Peyer's patch (tissue), 4 donors: ENCODE measurements at regions not wholly inside any gene's neighbourhood (a gene's known extent, or its start where the extent isn't known, plus 50 kb on each side); places are given as distances from the start of the nearest gene placed in this dataset.

Source experiments
- CTCF ChIP-seq, 6 experiments: fragments of 450-650 bp in 4 of 6; fragments of 200-600 bp in 2 of 6; sonication (generic) in 1 of 6; IDR thresholded peaks; one replicate each; pipeline ENCODE4 v1.5.1; 2017 to 2019; ENCODE audit warnings: antibody characterized with exemption in 6 of 6, mild to moderate bottlenecking in 3 of 6, moderate library complexity in 1 of 6
- POLR2A ChIP-seq, 2 donors: fragments of 450-650 bp; IDR thresholded peaks; one replicate each; pipeline ENCODE4 v1.5.1; 2017; ENCODE audit warnings: antibody characterized with exemption in 2 of 2, mild to moderate bottlenecking in 2 of 2, moderate library complexity in 2 of 2

- TF ChIP-seq CTCF (IDR thresholded peaks at IDR 0.05) = no peak
- TF ChIP-seq POLR2A (IDR thresholded peaks at IDR 0.05) = no peak
Observed at GRCh38 chr14:104350463-104351185, 212.2 kb downstream of the KIF26A start.
